ENCODE measurements at regions not wholly inside any gene's neighbourhood (a gene's known extent, or its start where the extent isn't known, plus 50 kb on each side); places are given as distances from the start of the nearest gene placed in this dataset.
"Not testable (repeated sequence)": the region's sequence is repeated elsewhere in the genome, so short reads cannot be mapped to it uniquely, and the experiment has no call there.

GRCh38 chr4:10828918-10829538 is 144.5 kb upstream of the CLNK start:
- not testable (repeated sequence) for DNase-seq (ENCODE audit: low spot score)

GRCh38 chr4:10821826-10822225 is 137.3 kb upstream of the CLNK start:
- DNase-seq (ENCODE audit: low spot score) (no peak), ATAC-seq (no peak)
- Mint-ChIP-seq H3K4me1 (no peaks in the 10 kb centered on the region), H3K4me3 (no peak overlapping the region), H3K27me3 (ENCODE audit: low read depth) (no peaks in the 10 kb centered on the region), H3K9me3 (peaks cover 42% of the 10 kb centered on the region), H3K36me3 (peaks cover 23% of the 10 kb centered on the region), H3K27ac (no peak overlapping the region)
- TF ChIP-seq ETV6 (CRISPR knock-in tag; IDR thresholded peaks at IDR 0.05), result no peak
- TF ChIP-seq ZNF232 (CRISPR knock-in tag; IDR thresholded peaks at IDR 0.05), result no peak
- no peak for TF ChIP-seq ZNF396 (CRISPR knock-in tag; IDR thresholded peaks at IDR 0.05; ENCODE audit: borderline replicate concordance)
- no peak for TF ChIP-seq GRHL2 (CRISPR knock-in tag; IDR thresholded peaks at IDR 0.05; ENCODE audit: insufficient replicate concordance, severe bottlenecking)
- TF ChIP-seq IRF1 (CRISPR knock-in tag; IDR thresholded peaks at IDR 0.05), result no peak
- TF ChIP-seq AFF4 (CRISPR knock-in tag; IDR thresholded peaks at IDR 0.05; ENCODE audit: borderline replicate concordance), result no peak
- no peak for TF ChIP-seq TEAD1 (CRISPR knock-in tag; IDR thresholded peaks at IDR 0.05)
- TF ChIP-seq MLX (CRISPR knock-in tag; IDR thresholded peaks at IDR 0.05), result no peak
- no peak for TF ChIP-seq ELF4 (CRISPR knock-in tag; IDR thresholded peaks at IDR 0.05; ENCODE audit: low read depth)
- ChIA-PET CTCF (no interaction called here), POLR2A (no interaction called here)

More at GRCh38 chr4:10828918-10829538, 144.5 kb upstream of the CLNK start:
- peaks cover 46% of the 10 kb centered on the region for H3K9me3 Mint-ChIP-seq
- H3K27me3 Mint-ChIP-seq (ENCODE audit: low read depth); CTCF ChIA-PET; POLR2A ChIA-PET; H3K4me1 Mint-ChIP-seq; ATAC-seq; H3K27ac Mint-ChIP-seq: not testable (repeated sequence)
- peak overlapping the region; percentile 64 for H3K4me3 Mint-ChIP-seq
- peaks cover 35% of the 10 kb centered on the region for H3K36me3 Mint-ChIP-seq

- peaks cover 46% of the 10 kb centered on the region for H3K36me3 Mint-ChIP-seq
- no peaks in the 10 kb centered on the region for H3K4me1 Mint-ChIP-seq
- ChIA-PET CTCF (no interaction called here), POLR2A (no interaction called here)
- ATAC-seq (no peak), DNase-seq (ENCODE audit: low spot score) (no peak)
- H3K27me3 Mint-ChIP-seq (ENCODE audit: low read depth), result no peaks in the 10 kb centered on the region
- no peak overlapping the region for H3K27ac Mint-ChIP-seq
- H3K9me3 Mint-ChIP-seq, result peaks cover 69% of the 10 kb centered on the region
- H3K4me3 Mint-ChIP-seq, result no peak overlapping the region
- TF ChIP-seq ZNF423 (CRISPR knock-in tag; IDR thresholded peaks at IDR 0.05) (no peak), RORB (CRISPR knock-in tag; IDR thresholded peaks at IDR 0.05) (no peak), ZNF425 (CRISPR knock-in tag; conservative IDR thresholded peaks at IDR 0.05) (no peak), ESRRA (CRISPR knock-in tag; IDR thresholded peaks at IDR 0.05; ENCODE audit: borderline replicate concordance) (no peak), NFATC4 (CRISPR knock-in tag; IDR thresholded peaks at IDR 0.05) (no peak), FOXP4 (CRISPR knock-in tag; IDR thresholded peaks at IDR 0.05) (no peak), SMAD4 (CRISPR knock-in tag; IDR thresholded peaks at IDR 0.05) (no peak), GABPB1 (CRISPR knock-in tag; IDR thresholded peaks at IDR 0.05) (no peak), FOXP1 (CRISPR knock-in tag; IDR thresholded peaks at IDR 0.05; ENCODE audit: borderline replicate concordance) (no peak), OVOL2 (CRISPR knock-in tag; IDR thresholded peaks at IDR 0.05; ENCODE audit: borderline replicate concordance) (no peak), NR2C2 (CRISPR knock-in tag; IDR thresholded peaks at IDR 0.05) (no peak), ELF4 (CRISPR knock-in tag; IDR thresholded peaks at IDR 0.05; ENCODE audit: low read depth) (no peak)
These were observed 132.0 kb upstream of the CLNK start for GRCh38 chr4:10816571-10816970.
